ENCODE measurements at regions not wholly inside any gene's neighbourhood (a gene's known extent, or its start where the extent isn't known, plus 50 kb on each side); places are given as distances from the start of the nearest gene placed in this dataset.
"Not testable (repeated sequence)": the region's sequence is repeated elsewhere in the genome, so short reads cannot be mapped to it uniquely, and the experiment has no call there.

GRCh38 chr15:58363118-58363517 is 68.7 kb upstream of the LIPC start:
- H3K27me3 Mint-ChIP-seq; DNase-seq; H3K36me3 Mint-ChIP-seq (ENCODE audit: low read depth); H3K27ac Mint-ChIP-seq; H3K9me3 Mint-ChIP-seq; H3K4me3 Mint-ChIP-seq: not testable (repeated sequence)
- H3K4me1 Mint-ChIP-seq (ENCODE audit: low read depth), result peaks cover 24% of the 10 kb centered on the region

DNA sequence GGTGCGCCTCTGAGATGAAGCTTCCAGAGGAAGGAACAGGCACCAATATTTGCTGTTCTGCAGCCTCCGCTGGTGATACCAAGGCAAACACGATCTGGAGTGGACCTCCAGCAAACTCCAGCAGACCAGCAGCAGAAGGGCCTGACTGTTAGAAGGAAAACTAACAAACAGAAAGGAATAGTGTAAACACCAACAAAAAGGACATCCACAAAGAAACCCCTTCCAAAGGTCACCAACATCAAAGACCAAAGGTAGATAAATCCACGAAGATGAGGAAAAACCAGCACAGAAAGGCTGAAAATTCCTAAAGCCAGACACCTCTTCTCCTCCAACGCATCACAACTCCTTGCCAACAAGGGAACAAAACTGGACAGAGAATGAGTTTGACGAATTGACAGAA is 68.1 kb upstream of the LIPC start:
- H3K27ac Mint-ChIP-seq; H3K4me3 Mint-ChIP-seq; H3K36me3 Mint-ChIP-seq (ENCODE audit: low read depth); H3K27me3 Mint-ChIP-seq; H3K9me3 Mint-ChIP-seq; DNase-seq: not testable (repeated sequence)
- peaks cover 19% of the 10 kb centered on the region for H3K4me1 Mint-ChIP-seq (ENCODE audit: low read depth)

DNA sequence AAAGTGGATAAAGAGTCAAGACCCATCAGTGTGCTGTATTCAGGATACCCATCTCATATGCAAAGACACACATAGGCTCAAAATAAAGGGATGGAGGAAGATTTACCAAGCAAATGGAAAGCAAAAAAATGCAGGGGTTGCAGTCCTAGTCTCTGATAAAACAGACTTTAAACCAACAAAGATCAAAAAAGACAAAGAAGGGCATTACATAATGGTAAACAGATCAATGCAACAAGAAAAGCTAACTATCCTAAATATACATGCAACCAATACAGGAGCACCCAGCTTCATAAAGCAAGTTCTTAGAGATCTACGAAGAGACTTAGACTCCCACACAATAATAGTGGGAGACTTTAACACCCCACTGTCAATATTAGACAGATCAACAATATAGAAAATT is 66.7 kb upstream of the LIPC start:
- H3K36me3 Mint-ChIP-seq (ENCODE audit: low read depth); H3K27ac Mint-ChIP-seq; DNase-seq; H3K27me3 Mint-ChIP-seq; H3K9me3 Mint-ChIP-seq; H3K4me3 Mint-ChIP-seq: not testable (repeated sequence)
- peaks cover 22% of the 10 kb centered on the region for H3K4me1 Mint-ChIP-seq (ENCODE audit: low read depth)

DNA sequence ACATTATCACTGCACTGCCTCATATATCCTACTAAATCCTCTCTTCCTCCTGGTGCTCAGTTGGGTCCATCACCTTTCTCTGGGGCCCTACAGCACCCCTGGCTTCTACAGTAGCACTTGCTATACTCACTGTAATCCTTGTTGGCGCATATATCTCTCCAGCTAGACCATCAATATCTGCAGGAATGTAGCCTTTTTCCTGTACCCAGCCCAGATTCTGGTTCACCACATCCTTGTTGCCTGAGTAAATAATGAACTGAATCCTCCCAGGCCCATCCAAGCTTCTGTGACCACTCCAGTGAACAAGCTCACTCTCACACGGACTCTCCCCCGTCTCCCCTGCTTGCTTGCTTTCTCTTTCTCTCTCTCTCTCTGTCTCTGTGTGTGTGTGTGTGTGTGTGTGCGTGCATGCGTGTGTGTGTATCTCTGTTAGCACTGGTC is 62.5 kb upstream of the LIPC start:
- no peak for DNase-seq
- Mint-ChIP-seq H3K36me3 (ENCODE audit: low read depth) (peaks cover 5% of the 10 kb centered on the region), H3K27me3 (no peaks in the 10 kb centered on the region), H3K4me3 (peak overlapping the region; percentile 25), H3K27ac (no peak overlapping the region), H3K4me1 (ENCODE audit: low read depth) (peaks cover 7% of the 10 kb centered on the region), H3K9me3 (peaks cover 5% of the 10 kb centered on the region)

DNA sequence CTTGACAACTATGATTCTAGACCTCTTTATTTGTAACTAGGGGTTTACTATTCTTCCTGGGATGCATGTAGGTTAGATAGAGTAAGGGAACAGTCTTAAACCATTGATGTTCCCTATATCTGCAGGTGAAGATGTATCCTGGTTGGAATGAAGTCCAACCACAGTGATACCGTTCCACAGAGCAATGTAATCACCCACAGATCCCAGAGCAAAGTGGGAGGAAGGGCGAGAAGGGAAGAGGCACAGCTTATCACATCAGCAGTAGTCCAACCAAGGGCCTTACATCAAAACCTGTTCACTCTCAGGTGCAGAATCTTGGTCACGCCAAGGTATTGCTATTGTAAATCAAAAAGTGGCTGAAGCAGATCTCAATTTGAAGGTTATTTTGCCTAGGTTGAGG is 61.8 kb upstream of the LIPC start:
- Mint-ChIP-seq H3K4me1 (ENCODE audit: low read depth) (peaks cover 7% of the 10 kb centered on the region), H3K9me3 (peaks cover 3% of the 10 kb centered on the region), H3K27me3 (no peaks in the 10 kb centered on the region), H3K27ac (no peak overlapping the region), H3K36me3 (ENCODE audit: low read depth) (peaks cover 5% of the 10 kb centered on the region), H3K4me3 (no peak overlapping the region)
- no peak for DNase-seq

- Mint-ChIP-seq H3K36me3 (ENCODE audit: low read depth) (peaks cover 5% of the 10 kb centered on the region), H3K27me3 (no peaks in the 10 kb centered on the region), H3K4me1 (ENCODE audit: low read depth) (peaks cover 14% of the 10 kb centered on the region), H3K9me3 (peaks cover 3% of the 10 kb centered on the region), H3K27ac (no peak overlapping the region), H3K4me3 (no peak overlapping the region)
- DNase-seq, result no peak
These were observed 57.6 kb upstream of the LIPC start for GRCh38 chr15:58374147-58374546.

GRCh38 chr15:58377193-58377592 is 54.6 kb upstream of the LIPC start:
- Mint-ChIP-seq H3K36me3 (ENCODE audit: low read depth) (peaks cover 3% of the 10 kb centered on the region), H3K27me3 (no peaks in the 10 kb centered on the region), H3K4me1 (ENCODE audit: low read depth) (peaks cover 8% of the 10 kb centered on the region), H3K4me3 (no peak overlapping the region), H3K9me3 (peaks cover 3% of the 10 kb centered on the region), H3K27ac (no peak overlapping the region)
- DNase-seq, result no peak

- Mint-ChIP-seq H3K27me3 (no peaks in the 10 kb centered on the region), H3K27ac (no peak overlapping the region), H3K9me3 (no peaks in the 10 kb centered on the region), H3K36me3 (ENCODE audit: low read depth) (no peaks in the 10 kb centered on the region), H3K4me1 (ENCODE audit: low read depth) (peaks cover 11% of the 10 kb centered on the region), H3K4me3 (no peak overlapping the region)
- DNase-seq, result no peak
These were observed 53.3 kb upstream of the LIPC start for GRCh38 chr15:58378241-58379085.

DNA sequence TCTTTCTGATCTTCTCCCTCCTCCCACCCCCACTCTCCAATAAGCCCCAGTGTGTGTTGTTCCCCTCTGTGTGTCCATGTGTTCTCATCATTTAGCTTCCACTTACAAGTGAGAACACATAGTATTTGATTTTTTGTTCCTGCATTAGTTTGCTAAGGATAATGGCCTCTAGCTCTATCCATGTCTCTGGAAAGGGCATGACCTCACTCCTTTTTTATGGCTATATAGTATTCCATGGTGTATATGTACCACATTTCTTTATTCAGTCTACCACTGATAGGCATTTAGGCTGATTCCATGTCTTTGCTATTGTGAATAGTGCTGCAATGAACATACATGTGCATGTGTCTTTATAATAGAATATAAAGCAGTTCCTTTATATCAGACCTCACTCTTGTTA is 52.3 kb upstream of the LIPC start:
- not testable (repeated sequence) for H3K4me3 Mint-ChIP-seq; H3K36me3 Mint-ChIP-seq (ENCODE audit: low read depth); DNase-seq; H3K27me3 Mint-ChIP-seq; H3K9me3 Mint-ChIP-seq; H3K27ac Mint-ChIP-seq
- peaks cover 20% of the 10 kb centered on the region for H3K4me1 Mint-ChIP-seq (ENCODE audit: low read depth)

- Mint-ChIP-seq H3K4me1 (ENCODE audit: low read depth) (peaks cover 30% of the 10 kb centered on the region), H3K27ac (no peak overlapping the region), H3K27me3 (no peaks in the 10 kb centered on the region), H3K4me3 (no peak overlapping the region), H3K36me3 (ENCODE audit: low read depth) (no peaks in the 10 kb centered on the region), H3K9me3 (no peaks in the 10 kb centered on the region)
- no peak for DNase-seq
These were observed 51.4 kb upstream of the LIPC start for GRCh38 chr15:58380280-58380945.

- no peak overlapping the region for H3K4me3 Mint-ChIP-seq
- peaks cover 30% of the 10 kb centered on the region for H3K4me1 Mint-ChIP-seq (ENCODE audit: low read depth)
- H3K36me3 Mint-ChIP-seq (ENCODE audit: low read depth), result no peaks in the 10 kb centered on the region
- H3K27ac Mint-ChIP-seq, result no peak overlapping the region
- DNase-seq, result no peak
- H3K9me3 Mint-ChIP-seq, result no peaks in the 10 kb centered on the region
- H3K27me3 Mint-ChIP-seq, result no peaks in the 10 kb centered on the region
These were observed 50.1 kb upstream of the LIPC start for GRCh38 chr15:58381697-58382096.

Measured in activated T-cell treated with anti-CD3 and anti-CD28 coated beads, Interleukin-2, amount 50 U/mL, for 24 hours (primary cell).